CD1c-positive myeloid dendritic cell (primary cell): ENCODE measurements at regions not wholly inside any gene's neighbourhood (a gene's known extent, or its start where the extent isn't known, plus 50 kb on each side); places are given as distances from the start of the nearest gene placed in this dataset.

Experiments used
- DNase-seq: peaks from one replicate; pipeline ENCODE4 v3.0.0-alpha.2; 2016; ENCODE audit errors: extremely low spot score

GRCh38 chr1:60987904-60988303, 94.5 kb upstream of the NFIA start:
- DNase-seq = no peak

DNA sequence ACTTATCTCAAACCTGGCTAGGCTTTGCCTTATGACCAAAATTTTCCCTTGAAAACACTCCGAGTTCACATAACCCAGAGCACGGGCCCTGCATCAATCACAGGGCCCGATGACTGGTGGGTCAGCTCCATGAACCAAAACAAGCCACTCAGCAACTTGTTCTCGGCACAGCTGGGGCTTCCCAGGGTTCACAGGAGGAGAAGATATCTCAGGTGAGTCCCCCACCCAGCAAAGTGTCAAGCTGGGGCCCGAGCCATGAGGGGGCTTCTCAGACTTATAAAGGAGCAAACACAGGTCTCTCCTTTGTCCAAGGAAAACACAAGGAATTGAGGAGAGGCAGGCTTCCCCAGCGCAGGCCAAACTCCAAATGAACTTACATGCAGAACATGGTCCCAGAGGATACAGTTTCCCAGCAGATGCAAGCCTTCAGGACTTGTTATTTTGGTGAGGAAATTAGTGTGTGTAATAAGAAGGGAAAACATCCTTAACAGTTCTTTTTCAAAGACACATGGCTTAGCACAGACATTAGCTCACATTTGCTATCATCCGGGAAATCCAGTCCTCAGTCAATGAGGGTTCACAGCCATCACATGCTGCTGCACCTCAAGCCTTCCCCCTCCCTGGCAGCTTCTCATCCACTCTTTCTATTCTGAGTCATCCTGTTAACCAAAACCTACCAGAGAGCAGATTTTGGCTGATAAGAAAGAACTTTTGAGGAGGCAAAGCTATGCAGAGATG, 98.1 kb upstream of the NFIA start:
- DNase-seq = no peak

- no peak for DNase-seq
Measured at GRCh38 chr1:60983701-60984061, 98.7 kb upstream of the NFIA start.

DNA sequence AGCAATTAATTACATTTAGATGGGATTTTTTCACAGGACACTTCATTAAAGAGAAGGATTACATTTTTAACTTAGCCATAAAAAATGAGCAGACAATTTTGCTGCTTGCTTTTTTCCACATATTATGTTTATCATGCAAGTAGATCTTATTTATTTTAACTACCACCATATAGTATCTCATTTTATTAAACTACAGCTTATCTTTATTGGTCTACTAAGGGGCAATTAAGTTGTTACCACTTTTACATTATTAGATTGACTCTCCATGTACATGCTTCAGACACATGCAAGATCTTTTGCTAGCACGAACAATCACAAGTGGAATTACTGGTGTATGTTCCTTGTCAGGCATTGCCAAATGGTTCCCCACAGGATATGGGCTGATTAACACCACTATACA, 99.8 kb upstream of the NFIA start:
- no peak for DNase-seq

DNA sequence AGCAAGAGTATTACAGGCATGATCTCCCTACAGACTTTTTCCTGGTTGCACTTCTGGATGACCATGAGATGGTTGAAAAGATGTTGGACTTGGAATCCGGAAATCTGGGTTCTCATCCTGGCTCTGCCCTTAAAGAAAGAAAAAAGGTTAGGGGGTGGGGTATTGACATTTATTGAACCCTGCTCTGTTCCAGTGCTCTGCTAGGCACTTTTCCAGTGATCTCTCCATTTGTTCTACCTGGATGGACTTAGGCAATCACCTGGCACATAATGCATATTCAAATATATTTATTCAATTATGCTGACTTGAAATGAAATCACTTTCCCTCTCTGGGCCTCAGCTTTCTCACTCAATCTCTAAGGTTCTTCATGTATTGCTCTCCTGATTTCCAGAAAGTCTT, 101.0 kb upstream of the NFIA start:
- no peak for DNase-seq

- DNase-seq = peak; percentile 23
Measured at GRCh38 chr1:60978421-60979357, 103.7 kb upstream of the NFIA start.

- DNase-seq = no peak
Measured at GRCh38 chr1:60977661-60978060, 104.7 kb upstream of the NFIA start.

- no peak for DNase-seq
Measured at GRCh38 chr1:60974524-60975372, 107.6 kb upstream of the NFIA start.

- no peak for DNase-seq
Measured at GRCh38 chr1:60973668-60974067, 108.7 kb upstream of the NFIA start.

GRCh38 chr1:60972841-60973364, 109.5 kb upstream of the NFIA start:
- DNase-seq = no peak

- DNase-seq = no peak
Measured at GRCh38 chr1:60971330-60971729, 111.0 kb upstream of the NFIA start.

DNA sequence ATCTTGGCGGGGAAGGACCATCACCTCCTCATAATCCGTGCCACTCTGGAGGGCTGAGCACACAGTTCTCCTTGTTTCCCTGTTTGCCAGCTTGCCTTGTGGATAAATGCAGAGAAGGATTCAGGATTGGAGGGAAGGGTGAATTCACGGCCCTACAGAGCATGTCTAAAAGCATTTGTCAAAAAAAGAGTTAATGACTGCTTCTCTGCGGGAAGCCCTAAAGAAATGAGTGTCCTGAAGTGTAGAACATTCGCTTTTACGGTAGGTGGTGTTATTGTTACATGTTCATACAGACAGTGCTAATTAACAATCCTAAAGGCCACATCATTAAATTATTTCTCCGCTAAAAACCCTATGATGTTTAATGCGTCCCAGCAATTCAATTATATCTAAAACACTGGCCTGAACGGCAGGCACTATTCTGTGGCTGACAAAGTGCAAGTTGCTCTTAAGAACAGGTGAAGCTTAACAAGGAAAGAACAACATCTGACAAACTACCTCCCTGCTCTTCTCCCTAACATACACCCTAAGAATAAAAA, 112.3 kb upstream of the NFIA start:
- no peak for DNase-seq

DNA sequence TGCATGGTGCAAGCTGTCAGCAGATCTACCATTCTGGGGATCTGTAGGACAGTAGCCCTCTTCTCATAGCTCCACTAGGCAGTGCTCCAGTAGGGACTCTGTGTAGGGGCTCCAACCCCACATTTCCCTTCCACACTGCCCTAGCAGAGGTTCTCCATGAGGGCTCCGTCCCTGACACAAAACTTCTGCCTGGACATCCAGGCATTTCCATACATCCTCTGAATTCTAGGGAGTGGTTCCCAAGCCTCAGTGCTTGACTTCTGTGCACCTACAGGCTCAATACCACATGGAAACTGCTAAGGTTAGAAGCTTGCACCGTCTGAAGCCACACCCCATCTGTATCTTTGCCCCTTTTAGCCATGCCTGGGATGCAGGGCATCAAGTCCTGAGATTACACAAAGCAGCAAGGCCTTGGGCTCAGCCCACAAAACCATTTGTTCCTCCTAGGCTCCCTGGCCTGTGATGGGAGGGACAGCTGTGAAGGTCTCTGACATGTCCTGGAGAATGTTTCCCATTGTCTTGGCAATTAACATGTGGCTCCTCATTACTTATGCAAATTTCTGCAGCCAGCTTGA, 117.0 kb upstream of the NFIA start:
- DNase-seq = no peak

GRCh38 chr1:60963167-60963940, 119.0 kb upstream of the NFIA start:
- DNase-seq = no peak

DNA sequence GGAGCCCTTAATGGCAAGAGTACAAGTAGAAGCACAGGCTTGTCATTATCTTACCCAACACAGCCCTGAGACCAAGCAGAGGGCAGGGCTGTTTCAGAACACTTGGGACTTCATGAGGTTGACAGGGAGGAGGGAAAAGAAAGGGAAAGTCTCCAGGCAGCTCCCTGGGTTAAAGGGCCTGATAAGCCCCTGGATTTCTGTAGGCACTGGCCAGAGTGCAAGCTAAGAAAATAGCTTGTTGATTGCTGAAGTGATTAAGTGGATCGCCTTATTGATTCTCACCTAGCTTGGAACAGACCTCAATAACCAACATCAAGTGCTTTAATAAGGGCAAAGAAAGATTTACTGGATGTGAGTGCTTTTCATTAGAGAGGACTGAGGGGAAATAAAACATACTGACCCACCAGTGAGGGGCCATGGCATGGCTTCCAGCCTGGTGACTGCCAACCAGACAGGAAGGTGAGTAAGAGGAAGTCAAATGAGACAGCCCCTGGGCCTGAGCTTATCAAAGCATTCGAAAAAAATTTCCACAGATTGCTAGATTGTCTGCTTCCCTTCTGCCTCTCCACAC, 121.4 kb upstream of the NFIA start:
- DNase-seq = no peak

DNA sequence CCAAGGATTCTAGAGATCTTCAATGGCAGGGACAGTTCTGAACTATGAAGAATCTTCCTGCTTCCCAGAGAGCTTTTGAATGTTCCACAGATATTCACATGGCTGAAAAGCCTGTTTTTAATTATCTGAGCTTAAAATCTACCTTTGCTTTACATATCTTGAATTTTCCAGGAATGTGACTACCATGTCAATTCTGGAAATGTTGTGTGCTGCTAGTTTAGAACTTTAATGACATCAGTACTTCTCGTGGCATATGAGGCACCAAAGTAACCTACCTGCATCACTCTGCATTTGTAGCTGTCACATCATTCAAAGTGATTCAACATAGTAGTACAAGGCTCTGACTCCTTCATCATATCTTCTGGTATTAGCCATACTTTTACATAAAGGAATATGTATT, 122.7 kb upstream of the NFIA start:
- DNase-seq = no peak

GRCh38 chr1:60958001-60958400, 124.4 kb upstream of the NFIA start:
- no peak for DNase-seq

DNA sequence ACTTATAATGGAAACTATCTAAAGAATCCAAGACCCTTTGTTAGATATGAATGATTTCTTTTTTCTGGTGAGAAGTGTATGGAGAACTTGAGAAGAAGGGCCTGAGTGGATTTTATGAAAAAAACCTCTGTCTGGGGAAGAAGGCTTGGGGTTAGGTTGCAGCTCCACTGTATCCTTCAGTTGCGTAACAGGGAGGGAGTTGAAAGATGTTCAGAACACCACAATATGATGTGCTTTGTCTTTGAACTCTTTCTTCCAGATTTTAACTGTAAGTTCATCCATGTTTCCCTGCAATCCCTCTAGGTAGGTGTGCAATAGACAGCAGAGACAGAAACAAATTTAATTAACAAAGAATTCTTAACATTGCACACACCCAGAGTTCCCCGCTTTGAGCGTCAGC, 125.8 kb upstream of the NFIA start:
- DNase-seq = no peak

- DNase-seq = no peak
Measured at GRCh38 chr1:60952612-60953111, 129.7 kb upstream of the NFIA start.
